Neural progenitor cell (in vitro differentiated cells): ENCODE measurements at regions not wholly inside any gene's neighbourhood (a gene's known extent, or its start where the extent isn't known, plus 50 kb on each side); places are given as distances from the start of the nearest gene placed in this dataset.
"Not testable (repeated sequence)": the region's sequence is repeated elsewhere in the genome, so short reads cannot be mapped to it uniquely, and the experiment has no call there.

ENCODE experiments used
- DNase-seq: peaks from one replicate; pipeline ENCODE4 v3.0.0-alpha.2; 2016; ENCODE audit warnings: low spot score
- H2AFZ ChIP-seq: fragments of 200-600 bp; sonication (generic); replicated peaks from 2 replicates; pipeline ENCODE4 v1.6.1; 2016; ENCODE audit warnings: antibody characterized with exemption
- H3F3A ChIP-seq: fragments of 200-600 bp; sonication (generic); 2 replicates; pipeline ENCODE4 v1.6.1; 2016; ENCODE audit warnings: antibody characterized with exemption, low read depth
- H3K27ac ChIP-seq: fragments of 200-600 bp; sonication (generic); 2 replicates; pipeline ENCODE4 v1.5.1; 2016; ENCODE audit warnings: mild to moderate bottlenecking
- H3K27me3 ChIP-seq: fragments of 200-600 bp; sonication (generic); 2 replicates; pipeline ENCODE4 v1.6.1; 2016; ENCODE audit warnings: mild to moderate bottlenecking, moderate library complexity
- H3K36me3 ChIP-seq: fragments of 200-600 bp; sonication (generic); 2 replicates; pipeline ENCODE4 v1.5.1; 2016
- H3K4me1 ChIP-seq: fragments of 200-600 bp; sonication (generic); 2 replicates; pipeline ENCODE4 v1.6.1; 2016; ENCODE audit warnings: mixed run types
- H3K4me2 ChIP-seq: fragments of 200-600 bp; sonication (generic); 2 replicates; pipeline ENCODE4 v1.6.1; 2016
- H3K4me3 ChIP-seq: fragments of 200-600 bp; sonication (generic); 2 replicates; pipeline ENCODE4 v1.5.1; 2016
- H3K79me2 ChIP-seq: fragments of 200-600 bp; sonication (generic); 2 replicates; pipeline ENCODE4 v1.6.1; 2016; ENCODE audit warnings: low read depth
- H3K9ac ChIP-seq: fragments of 200-600 bp; sonication (generic); 2 replicates; pipeline ENCODE4 v1.6.1; 2016
- H3K9me3 ChIP-seq: fragments of 200-600 bp; sonication (generic); 2 replicates; pipeline ENCODE4 v1.5.1; 2016; ENCODE audit warnings: low read depth
- H4K20me1 ChIP-seq: fragments of 200-600 bp; sonication (generic); 2 replicates; pipeline ENCODE4 v1.6.1; 2016; ENCODE audit warnings: low read depth
- H3K27ac Mint-ChIP-seq: 3 replicates; pipeline ENCODE4 v1.8.0; 2021; ENCODE audit warnings: mixed read lengths
- H3K27me3 Mint-ChIP-seq: 2 replicates; pipeline ENCODE4 v1.8.0; 2022; ENCODE audit warnings: low read depth, mild to moderate bottlenecking, inconsistent platforms, moderate library complexity, mixed read lengths; ENCODE audit not compliant: insufficient read depth
- H3K36me3 Mint-ChIP-seq: 3 replicates; pipeline ENCODE4 v1.8.0; 2021; ENCODE audit warnings: mixed read lengths
- H3K4me1 Mint-ChIP-seq: 3 replicates; pipeline ENCODE4 v1.8.0; 2021; ENCODE audit warnings: mixed read lengths
- H3K4me3 Mint-ChIP-seq: 3 replicates; pipeline ENCODE4 v1.8.0; 2021; ENCODE audit warnings: mild to moderate bottlenecking, moderate library complexity, mixed read lengths
- H3K9me3 Mint-ChIP-seq: 3 replicates; pipeline ENCODE4 v1.8.0; 2020; ENCODE audit warnings: mixed read lengths
- CTCF ChIP-seq: fragments of 200-600 bp; sonication (generic); IDR thresholded peaks from 2 replicates; pipeline ENCODE4 v1.5.1; 2017; ENCODE audit warnings: antibody characterized with exemption, mild to moderate bottlenecking
- EZH2 ChIP-seq: fragments of 200-600 bp; sonication (generic); IDR thresholded peaks from 2 replicates; pipeline ENCODE4 v1.6.1; 2017; ENCODE audit warnings: antibody characterized with exemption, mild to moderate bottlenecking, moderate library complexity
- EZH2phosphoT487 ChIP-seq: fragments of 200-600 bp; sonication (generic); IDR thresholded peaks from 2 replicates; pipeline ENCODE4 v1.6.1; 2017; ENCODE audit warnings: antibody characterized with exemption

GRCh38 chr3:145244327-145244726 is 916.7 kb downstream of the PLOD2 start:
- H3K79me2 ChIP-seq: no peaks in the 10 kb centered on the region
- TF ChIP-seq EZH2phosphoT487: no peak
- TF ChIP-seq CTCF: no peak
- TF ChIP-seq EZH2: no peak
- no peak overlapping the region for H3K4me3 Mint-ChIP-seq
- H3K27ac Mint-ChIP-seq: no peak overlapping the region
- H3K4me2 ChIP-seq: no peak overlapping the region
- no peak overlapping the region for H2AFZ ChIP-seq
- no peaks in the 10 kb centered on the region for H3K4me1 Mint-ChIP-seq
- no peaks in the 10 kb centered on the region for H3K4me1 ChIP-seq
- no peaks in the 10 kb centered on the region for H3K27me3 ChIP-seq
- no peaks in the 10 kb centered on the region for H3K27me3 Mint-ChIP-seq
- DNase-seq: no peak
- H3K9ac ChIP-seq: no peak overlapping the region
- peaks cover 6% of the 10 kb centered on the region for H3K36me3 Mint-ChIP-seq
- no peaks in the 10 kb centered on the region for H3K36me3 ChIP-seq
- no peaks in the 10 kb centered on the region for H3F3A ChIP-seq
- H3K27ac ChIP-seq: no peak overlapping the region
- H3K4me3 ChIP-seq: no peak overlapping the region
- H3K9me3 Mint-ChIP-seq: peaks cover 20% of the 10 kb centered on the region
- peaks cover 10% of the 10 kb centered on the region for H3K9me3 ChIP-seq
- H4K20me1 ChIP-seq: no peaks in the 10 kb centered on the region

- H3K9me3 Mint-ChIP-seq: peaks cover 31% of the 10 kb centered on the region
- Histone ChIP-seq H3K9me3 (peaks cover 10% of the 10 kb centered on the region), H3F3A (no peaks in the 10 kb centered on the region), H2AFZ (no peak overlapping the region), H3K36me3 (no peaks in the 10 kb centered on the region), H4K20me1 (no peaks in the 10 kb centered on the region), H3K4me1 (no peaks in the 10 kb centered on the region), H3K4me3 (no peak overlapping the region), H3K27ac (no peak overlapping the region), H3K9ac (no peak overlapping the region), H3K4me2 (no peak overlapping the region), H3K27me3 (no peaks in the 10 kb centered on the region), H3K79me2 (no peaks in the 10 kb centered on the region)
- H3K4me1 Mint-ChIP-seq: no peaks in the 10 kb centered on the region
- no peak overlapping the region for H3K27ac Mint-ChIP-seq
- peaks cover 4% of the 10 kb centered on the region for H3K27me3 Mint-ChIP-seq
- DNase-seq: no peak
- peaks cover 6% of the 10 kb centered on the region for H3K36me3 Mint-ChIP-seq
- TF ChIP-seq EZH2: no peak
- TF ChIP-seq CTCF: no peak
- no peak for TF ChIP-seq EZH2phosphoT487
- no peak overlapping the region for H3K4me3 Mint-ChIP-seq
Observed at GRCh38 chr3:145246291-145246690, 914.7 kb downstream of the PLOD2 start.

GRCh38 chr3:145248928-145249327 is 912.1 kb downstream of the PLOD2 start:
- no peak for TF ChIP-seq EZH2phosphoT487
- TF ChIP-seq EZH2: no peak
- no peak for TF ChIP-seq CTCF
- Histone ChIP-seq H3K4me2 (no peak overlapping the region), H3F3A (no peaks in the 10 kb centered on the region), H3K9me3 (peaks cover 10% of the 10 kb centered on the region), H3K4me1 (no peaks in the 10 kb centered on the region), H4K20me1 (no peaks in the 10 kb centered on the region), H2AFZ (no peak overlapping the region), H3K4me3 (no peak overlapping the region), H3K27me3 (no peaks in the 10 kb centered on the region), H3K9ac (no peak overlapping the region), H3K36me3 (no peaks in the 10 kb centered on the region), H3K27ac (no peak overlapping the region), H3K79me2 (no peaks in the 10 kb centered on the region)
- H3K27me3 Mint-ChIP-seq: peaks cover 6% of the 10 kb centered on the region
- DNase-seq: no peak
- H3K27ac Mint-ChIP-seq: no peak overlapping the region
- peaks cover 33% of the 10 kb centered on the region for H3K9me3 Mint-ChIP-seq
- peaks cover 7% of the 10 kb centered on the region for H3K36me3 Mint-ChIP-seq
- no peaks in the 10 kb centered on the region for H3K4me1 Mint-ChIP-seq
- H3K4me3 Mint-ChIP-seq: no peak overlapping the region

GRCh38 chr3:145251311-145251710 is 909.7 kb downstream of the PLOD2 start:
- TF ChIP-seq EZH2 (no peak), EZH2phosphoT487 (no peak), CTCF (no peak)
- Histone ChIP-seq H3K4me1 (no peaks in the 10 kb centered on the region), H3K79me2 (no peaks in the 10 kb centered on the region), H3K27ac (no peak overlapping the region), H3K9me3 (peaks cover 10% of the 10 kb centered on the region), H3K9ac (no peak overlapping the region), H3F3A (no peaks in the 10 kb centered on the region), H3K36me3 (no peaks in the 10 kb centered on the region), H3K4me3 (no peak overlapping the region), H3K27me3 (no peaks in the 10 kb centered on the region), H4K20me1 (no peaks in the 10 kb centered on the region), H3K4me2 (no peak overlapping the region), H2AFZ (no peak overlapping the region)
- H3K9me3 Mint-ChIP-seq: peaks cover 33% of the 10 kb centered on the region
- H3K4me3 Mint-ChIP-seq: no peak overlapping the region
- no peak for DNase-seq
- peaks cover 6% of the 10 kb centered on the region for H3K27me3 Mint-ChIP-seq
- H3K27ac Mint-ChIP-seq: no peak overlapping the region
- peaks cover 7% of the 10 kb centered on the region for H3K36me3 Mint-ChIP-seq
- H3K4me1 Mint-ChIP-seq: no peaks in the 10 kb centered on the region

- H3K9me3 Mint-ChIP-seq, H3K36me3 Mint-ChIP-seq, H3K9me3 ChIP-seq, H3K27me3 Mint-ChIP-seq, H3K27ac ChIP-seq, H4K20me1 ChIP-seq, H3F3A ChIP-seq, H3K4me3 Mint-ChIP-seq, H3K36me3 ChIP-seq, H3K27me3 ChIP-seq, H3K27ac Mint-ChIP-seq, H3K79me2 ChIP-seq, H3K9ac ChIP-seq, H3K4me3 ChIP-seq: not testable (repeated sequence)
- peak overlapping the region; percentile 34 for H2AFZ ChIP-seq
- peak overlapping the region; percentile 55 for H3K4me2 ChIP-seq
- peaks cover 15% of the 10 kb centered on the region for H3K4me1 Mint-ChIP-seq
- peaks cover 15% of the 10 kb centered on the region for H3K4me1 ChIP-seq
- DNase-seq: peak; percentile 54
Observed at GRCh38 chr3:145257967-145258366, 903.0 kb downstream of the PLOD2 start.
